ENCODE measurements at regions not wholly inside any gene's neighbourhood (a gene's known extent, or its start where the extent isn't known, plus 50 kb on each side); places are given as distances from the start of the nearest gene placed in this dataset.
"Not testable (repeated sequence)": the region's sequence is repeated elsewhere in the genome, so short reads cannot be mapped to it uniquely, and the experiment has no call there.

GRCh38 chr17:72466606-72467005, 345.8 kb downstream of the SOX9 start:
- no peak for TF ChIP-seq CTCF (IDR thresholded peaks at IDR 0.05; ENCODE audit: low read depth, low read length, missing control alignments)
- no peak for DNase-seq (ENCODE audit: low read depth)
- no peak overlapping the region for H3K4me3 ChIP-seq (ENCODE audit: low read depth, low read length)

GRCh38 chr17:72467841-72468653, 347.2 kb downstream of the SOX9 start:
- no peak overlapping the region for H3K4me3 ChIP-seq (ENCODE audit: low read depth, low read length)
- no peak for DNase-seq (ENCODE audit: low read depth)
- TF ChIP-seq CTCF (IDR thresholded peaks at IDR 0.05; ENCODE audit: low read depth, low read length, missing control alignments): no peak

GRCh38 chr17:72468841-72469240, 348.0 kb downstream of the SOX9 start:
- DNase-seq (ENCODE audit: low read depth): no peak
- H3K4me3 ChIP-seq (ENCODE audit: low read depth, low read length): no peak overlapping the region
- no peak for TF ChIP-seq CTCF (IDR thresholded peaks at IDR 0.05; ENCODE audit: low read depth, low read length, missing control alignments)

- H3K4me3 ChIP-seq (ENCODE audit: low read depth, low read length): no peak overlapping the region
- TF ChIP-seq CTCF (IDR thresholded peaks at IDR 0.05; ENCODE audit: low read depth, low read length, missing control alignments): no peak
- DNase-seq (ENCODE audit: low read depth): no peak
Observed at GRCh38 chr17:72470121-72470705, 349.4 kb downstream of the SOX9 start.

GRCh38 chr17:72470734-72471133, 349.9 kb downstream of the SOX9 start:
- TF ChIP-seq CTCF (IDR thresholded peaks at IDR 0.05; ENCODE audit: low read depth, low read length, missing control alignments): no peak
- DNase-seq (ENCODE audit: low read depth): no peak
- H3K4me3 ChIP-seq (ENCODE audit: low read depth, low read length): no peak overlapping the region

- DNase-seq (ENCODE audit: low read depth): no peak
- TF ChIP-seq CTCF (IDR thresholded peaks at IDR 0.05; ENCODE audit: low read depth, low read length, missing control alignments): no peak
- no peak overlapping the region for H3K4me3 ChIP-seq (ENCODE audit: low read depth, low read length)
Observed at GRCh38 chr17:72471296-72471695, 350.5 kb downstream of the SOX9 start.

GRCh38 chr17:72472106-72472505, 351.3 kb downstream of the SOX9 start:
- no peak for TF ChIP-seq CTCF (IDR thresholded peaks at IDR 0.05; ENCODE audit: low read depth, low read length, missing control alignments)
- no peak for DNase-seq (ENCODE audit: low read depth)
- H3K4me3 ChIP-seq (ENCODE audit: low read depth, low read length): no peak overlapping the region

- not testable (repeated sequence) for DNase-seq (ENCODE audit: low read depth); H3K4me3 ChIP-seq (ENCODE audit: low read depth, low read length)
Observed at GRCh38 chr17:72472853-72473390, 352.1 kb downstream of the SOX9 start.

Data from GM12864 (cell line).